ENCODE measurements at regions not wholly inside any gene's neighbourhood (a gene's known extent, or its start where the extent isn't known, plus 50 kb on each side); places are given as distances from the start of the nearest gene placed in this dataset.

- TF ChIP-seq CTCF (IDR thresholded peaks at IDR 0.05) = no peak
- TF ChIP-seq POLR2A (IDR thresholded peaks at IDR 0.05) = no peak
Observed at GRCh38 chr1:232519186-232519585, 110.7 kb downstream of the SIPA1L2 start.
